Kidney capillary endothelial cell (primary cell): ENCODE measurements at regions not wholly inside any gene's neighbourhood (a gene's known extent, or its start where the extent isn't known, plus 50 kb on each side); places are given as distances from the start of the nearest gene placed in this dataset.
A peak's percentile ranks its signal among the peaks of the same experiment; 100 is the strongest.

Experiments
- DNase-seq: peaks from one replicate; pipeline ENCODE4 v3.0.0-alpha.2; 2018; ENCODE audit warnings: low spot score

GRCh38 chr4:124321364-124321763, 391.2 kb downstream of the ANKRD50 start:
- DNase-seq, result no peak

GRCh38 chr4:124322234-124323065, 390.1 kb downstream of the ANKRD50 start:
- peak; percentile 52 for DNase-seq

DNA sequence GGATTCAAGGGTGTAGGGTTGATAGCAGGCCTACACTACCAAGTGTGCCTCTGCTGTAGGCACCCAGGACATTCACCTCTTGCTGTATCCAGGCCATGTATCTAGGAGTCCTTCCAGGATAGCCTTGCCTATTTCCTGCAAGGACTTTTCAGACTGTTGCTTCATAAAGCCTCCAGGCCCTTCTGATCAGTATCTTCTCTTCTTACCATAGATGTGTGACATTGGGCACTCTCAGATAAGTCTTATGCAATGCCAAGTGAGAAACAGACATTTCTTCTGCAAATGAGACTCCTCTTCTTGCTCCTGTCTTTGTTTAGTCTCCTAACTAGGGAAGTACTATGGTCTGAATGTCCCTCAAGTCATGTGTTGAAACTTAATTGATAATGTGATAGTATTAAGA, 386.8 kb downstream of the ANKRD50 start:
- DNase-seq, result no peak

DNA sequence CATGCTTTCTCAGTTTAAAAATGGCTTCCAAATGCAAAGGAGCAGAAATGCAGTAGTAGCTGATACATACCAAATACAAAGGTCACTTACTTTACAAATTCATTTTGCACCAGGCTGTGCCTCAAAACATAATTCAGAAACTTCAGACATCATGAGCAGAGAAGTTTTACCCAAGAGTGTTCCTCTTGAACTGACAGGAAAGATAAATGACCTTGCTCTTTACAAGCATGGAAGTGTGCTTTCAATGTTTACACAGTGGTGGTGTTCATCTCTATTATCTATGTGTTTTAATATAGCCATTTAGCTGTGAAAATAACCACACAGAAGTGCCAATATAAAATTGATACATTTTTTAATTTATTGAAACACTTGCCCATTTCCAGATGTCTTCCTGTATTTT, 383.4 kb downstream of the ANKRD50 start:
- no peak for DNase-seq

GRCh38 chr4:124330045-124330444, 382.5 kb downstream of the ANKRD50 start:
- no peak for DNase-seq

DNA sequence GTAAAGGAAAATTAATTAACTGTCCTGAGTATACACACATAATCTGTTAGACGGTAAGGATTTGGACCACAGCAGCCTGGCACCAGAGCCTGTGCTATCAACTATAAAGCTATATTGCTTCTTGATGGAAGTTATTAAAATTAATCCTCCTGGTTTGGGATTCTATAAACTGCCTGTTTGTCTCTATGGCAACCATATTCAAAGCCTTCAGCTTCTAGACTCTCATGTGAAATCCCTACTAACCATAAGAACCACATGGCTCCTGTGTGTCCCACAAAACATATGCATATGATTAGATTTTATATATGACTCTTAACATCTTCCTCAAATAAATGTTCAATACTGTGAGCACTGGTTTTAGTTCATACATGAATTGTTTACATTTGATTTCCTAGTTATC, 380.8 kb downstream of the ANKRD50 start:
- no peak for DNase-seq

DNA sequence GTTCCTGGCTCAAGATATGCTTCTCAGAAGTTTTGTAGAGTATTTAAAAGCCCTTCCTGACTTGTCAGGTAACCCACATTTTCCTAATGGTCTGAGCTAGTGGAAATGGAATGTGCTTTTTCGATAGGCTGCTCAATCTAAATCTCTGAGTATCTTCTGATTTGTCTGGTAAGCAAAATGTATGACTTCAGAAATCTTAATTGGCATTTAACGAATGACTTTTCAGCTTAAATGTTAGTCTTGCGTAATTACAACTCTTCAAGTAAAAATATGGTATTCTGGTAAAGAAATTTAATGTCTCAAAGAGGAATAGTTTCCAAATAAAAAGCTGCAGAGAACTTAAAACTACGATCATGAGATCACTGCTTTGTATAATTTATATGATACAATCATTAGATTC, 379.1 kb downstream of the ANKRD50 start:
- DNase-seq, result no peak

- peak; percentile 79 for DNase-seq
Observed at GRCh38 chr4:124334119-124334518, 378.4 kb downstream of the ANKRD50 start.

GRCh38 chr4:124337874-124338273, 374.7 kb downstream of the ANKRD50 start:
- no peak for DNase-seq

- DNase-seq, result no peak
Observed at GRCh38 chr4:124343661-124344171, 368.8 kb downstream of the ANKRD50 start.

DNA sequence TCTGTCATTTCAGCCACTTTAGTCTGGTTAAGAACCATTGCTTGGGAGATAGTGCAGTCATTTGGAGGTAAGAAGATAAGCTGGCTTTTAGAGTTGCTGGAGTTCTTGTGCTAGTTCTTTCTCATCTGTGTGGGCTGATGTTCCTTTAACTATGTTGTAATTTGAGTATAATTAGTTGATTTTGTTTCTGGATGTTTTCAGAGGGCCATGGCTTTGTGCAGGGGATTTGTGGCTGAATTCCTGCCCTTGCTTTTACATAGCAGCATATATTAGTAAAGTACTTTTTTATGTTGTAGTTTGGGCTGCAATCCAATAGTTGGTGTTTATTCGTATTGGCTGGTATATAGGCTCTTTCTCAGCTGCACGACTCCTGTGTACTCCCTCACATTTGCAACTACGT, 339.6 kb downstream of the ANKRD50 start:
- DNase-seq, result no peak

DNA sequence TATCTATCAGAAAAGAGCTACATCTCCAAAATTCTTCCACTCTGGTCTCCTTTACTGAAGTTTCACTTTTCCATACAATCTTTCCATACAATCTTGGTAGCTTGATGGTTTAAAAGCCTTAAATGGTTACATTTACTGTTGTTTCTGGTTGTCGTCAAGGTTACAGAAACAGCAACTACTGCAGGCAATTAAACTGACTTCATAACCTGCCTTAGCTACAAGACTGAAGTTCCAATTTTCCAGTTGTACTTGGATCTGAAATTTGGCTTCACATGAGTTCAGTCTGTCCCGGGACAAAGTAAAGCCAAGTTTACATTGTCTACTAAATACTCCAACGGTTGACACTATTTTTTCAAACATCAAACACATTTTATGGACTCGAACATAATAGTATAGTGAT, 326.4 kb downstream of the ANKRD50 start:
- DNase-seq, result no peak

DNA sequence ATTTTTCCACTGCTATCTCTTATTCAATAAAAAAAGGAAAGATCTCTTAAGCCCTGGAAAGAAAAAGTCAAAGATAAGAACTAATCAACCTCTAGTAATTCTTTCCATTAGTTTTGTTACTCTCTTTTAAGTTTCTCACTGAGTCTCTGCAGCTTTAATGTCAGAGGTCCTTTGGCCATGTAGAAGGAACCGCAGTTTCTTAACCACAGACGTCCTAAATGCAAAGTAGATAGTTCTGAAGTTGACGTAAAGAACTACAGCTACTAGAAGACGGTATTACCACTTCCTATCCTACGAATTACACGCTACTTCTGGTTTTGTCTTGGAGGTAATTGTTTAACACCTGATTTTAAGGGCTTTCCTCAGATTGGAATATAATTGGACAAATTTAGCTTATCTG, 325.9 kb downstream of the ANKRD50 start:
- no peak for DNase-seq

DNA sequence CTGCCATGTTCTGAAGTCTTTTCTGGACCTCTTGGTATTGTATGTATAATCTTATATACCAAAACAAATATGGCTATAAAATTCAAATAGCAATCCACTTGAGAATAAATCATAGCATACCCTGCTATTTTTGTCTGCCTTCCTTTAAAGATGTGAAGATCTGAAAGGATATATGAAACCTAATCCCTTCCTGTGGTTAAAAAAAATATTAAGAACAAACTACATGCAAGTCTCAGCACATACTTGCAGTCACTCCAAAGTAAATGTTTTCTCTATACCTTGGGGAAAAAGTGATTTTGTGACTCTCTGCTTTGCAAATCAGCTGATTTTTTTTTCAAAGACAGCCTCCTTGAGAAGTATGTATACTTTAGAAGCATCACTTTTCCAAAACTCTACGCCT, 322.9 kb downstream of the ANKRD50 start:
- DNase-seq, result no peak

GRCh38 chr4:124390861-124391260, 321.7 kb downstream of the ANKRD50 start:
- DNase-seq, result no peak

GRCh38 chr4:124396333-124396732, 316.2 kb downstream of the ANKRD50 start:
- DNase-seq, result no peak

DNA sequence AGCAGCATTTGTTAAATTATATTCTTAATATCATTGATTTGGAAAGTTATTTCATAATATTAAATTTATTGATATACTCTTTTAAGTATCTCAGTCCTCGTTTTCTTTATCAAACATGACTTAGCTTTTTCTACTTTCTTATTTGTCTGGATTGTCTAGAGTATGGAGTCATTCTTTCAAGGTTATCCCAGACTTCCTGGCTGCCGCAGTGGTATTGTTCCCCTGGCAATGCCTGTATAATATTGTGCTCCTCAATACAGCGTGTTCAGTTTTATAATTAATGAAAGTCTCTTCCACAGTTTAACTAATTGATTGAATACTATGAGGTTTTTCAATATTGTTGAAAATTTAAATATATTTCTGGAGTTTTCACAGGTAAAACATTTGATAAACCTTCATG, 310.9 kb downstream of the ANKRD50 start:
- DNase-seq, result peak; percentile 64

- no peak for DNase-seq
Observed at GRCh38 chr4:124409044-124409443, 303.5 kb downstream of the ANKRD50 start.

DNA sequence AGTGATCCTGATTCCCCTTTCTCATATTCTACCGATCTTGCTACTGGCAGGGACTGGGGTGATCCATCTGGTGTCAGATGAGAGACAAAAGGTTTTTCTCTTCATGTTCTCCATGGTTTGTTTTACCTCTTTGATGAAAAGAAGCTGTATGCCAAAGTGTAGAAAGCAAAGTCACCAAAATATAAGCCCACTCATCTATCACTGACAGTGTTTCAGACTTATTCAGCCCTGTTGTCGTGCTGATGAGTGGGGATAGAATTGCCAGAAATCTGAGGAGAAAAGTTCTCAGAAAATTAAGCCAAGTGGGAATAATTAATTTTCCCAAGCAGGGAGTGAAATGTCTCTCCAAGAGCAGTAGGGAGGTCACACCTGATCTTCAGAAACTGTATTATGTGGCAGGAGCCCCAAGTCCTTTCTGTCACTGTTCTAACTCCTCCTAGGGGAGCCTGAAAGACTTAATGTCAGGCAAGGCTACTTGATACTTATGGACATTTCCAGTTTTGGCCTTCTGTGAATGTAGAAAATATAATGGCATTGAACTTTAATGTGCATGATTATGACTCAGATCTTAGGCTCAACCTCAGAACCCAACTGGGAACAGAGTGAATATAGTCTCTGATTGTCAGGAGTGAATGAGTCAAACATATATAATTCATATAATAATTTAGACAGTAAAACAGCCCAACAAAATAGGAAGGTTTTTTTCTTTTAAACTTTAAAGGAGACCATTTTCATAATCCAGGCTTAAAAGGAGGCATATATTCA, 298.1 kb downstream of the ANKRD50 start:
- no peak for DNase-seq

DNA sequence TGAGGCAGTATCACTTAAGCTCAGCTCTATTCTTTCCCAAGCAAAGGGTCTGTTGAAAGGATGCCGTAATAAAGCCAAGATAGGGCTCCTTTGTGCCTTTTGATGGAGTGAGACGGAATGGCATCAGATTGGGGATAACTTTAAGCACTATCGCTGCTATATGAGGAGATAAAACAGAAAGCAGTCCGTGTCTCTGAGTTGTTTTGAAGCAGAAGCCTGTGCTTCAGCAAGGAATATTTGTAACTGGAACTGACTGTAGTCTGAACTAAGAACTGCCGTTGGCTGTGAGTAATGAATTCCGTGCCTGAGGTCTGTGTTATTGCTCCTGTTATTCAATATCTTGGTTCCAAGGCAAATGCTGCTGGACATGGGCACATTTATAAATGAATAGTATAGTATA, 297.4 kb downstream of the ANKRD50 start:
- DNase-seq, result no peak

DNA sequence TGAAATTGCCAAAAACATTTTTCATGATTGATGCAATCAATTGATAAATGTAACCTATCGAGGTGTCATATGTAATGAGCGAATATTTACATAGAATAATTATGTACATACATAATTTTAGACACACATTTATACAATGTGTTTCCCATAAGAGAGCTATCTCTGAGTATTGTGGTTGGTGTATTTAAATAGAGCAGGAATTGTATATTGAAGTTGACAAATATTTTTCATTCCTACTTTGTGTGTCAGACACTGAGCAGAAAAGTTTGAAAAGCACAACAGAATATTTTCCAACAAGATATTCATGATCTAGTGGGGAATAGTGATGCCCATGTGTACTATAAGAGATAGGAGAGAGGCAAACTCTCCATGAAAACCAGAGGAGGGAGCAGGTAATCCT, 295.2 kb downstream of the ANKRD50 start:
- DNase-seq, result no peak

DNA sequence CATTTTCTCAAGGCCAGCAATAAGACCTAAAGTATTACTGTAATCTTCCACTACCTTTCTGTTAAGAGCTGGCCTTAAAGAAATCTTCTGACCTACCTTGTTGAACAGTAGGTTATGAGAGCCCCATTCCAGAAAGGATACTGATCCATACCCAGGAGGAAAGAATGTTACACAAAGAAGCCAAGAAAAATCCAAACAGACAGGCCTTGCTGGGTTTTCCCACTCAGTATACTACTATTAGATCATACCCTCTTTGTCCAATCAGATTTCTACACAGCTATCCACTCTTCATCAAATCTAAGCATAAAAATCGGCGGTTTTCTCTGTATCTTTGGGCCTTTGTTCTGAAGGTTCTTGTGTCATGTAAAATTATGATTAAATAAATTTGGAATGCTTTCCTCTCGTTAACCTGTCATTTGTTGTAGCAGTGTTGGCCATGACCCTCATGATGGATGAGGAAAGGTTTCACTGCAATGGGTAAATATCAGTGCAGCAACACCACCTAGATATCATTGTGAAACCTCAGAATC, 292.3 kb downstream of the ANKRD50 start:
- no peak for DNase-seq

- DNase-seq, result no peak
Observed at GRCh38 chr4:124423160-124423559, 289.4 kb downstream of the ANKRD50 start.
